ENCODE measurements at regions not wholly inside any gene's neighbourhood (a gene's known extent, or its start where the extent isn't known, plus 50 kb on each side); places are given as distances from the start of the nearest gene placed in this dataset.

DNA sequence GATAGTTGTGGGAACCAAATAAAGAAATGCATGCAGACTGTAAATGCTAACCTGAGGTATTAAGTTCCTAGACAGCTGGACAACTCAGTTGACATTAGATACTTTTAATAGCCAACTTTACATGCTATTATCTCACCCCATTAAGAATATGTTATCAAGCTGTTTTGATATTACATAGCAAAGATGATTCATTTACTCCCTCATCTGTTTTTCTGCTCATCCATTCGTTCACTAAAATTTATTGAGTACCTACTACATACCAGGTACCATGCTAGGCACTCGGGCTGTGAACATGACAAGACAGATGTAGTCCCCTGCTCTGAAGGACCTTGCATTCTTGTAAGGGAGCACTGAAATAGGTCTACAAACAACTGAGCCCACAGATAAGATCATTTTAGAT, 192.4 kb downstream of the DACT1 start:
- H2AFZ ChIP-seq (ENCODE audit: low read length) = no peak overlapping the region
- H3K27me3 ChIP-seq (replicated peaks in 1 of 4; ENCODE audit: control insufficient read depth in 3 of 4, extremely low read depth in 1 of 4, insufficient read depth in 3 of 4, low read length in 3 of 4) = no peaks in the 10 kb centered on the region
- no peaks in the 10 kb centered on the region for H4K20me1 ChIP-seq (replicated peaks in 1 of 2; ENCODE audit: control insufficient read depth in 1 of 2, insufficient read depth in 2 of 2, low read length in 2 of 2)
- no peaks in the 10 kb centered on the region for H3K4me1 ChIP-seq (replicated peaks in 1 of 4; ENCODE audit: control insufficient read depth in 3 of 4, insufficient read depth in 4 of 4, low read length in 3 of 4)
- no peaks in the 10 kb centered on the region for H3K23me2 ChIP-seq (ENCODE audit: low read depth, low read length)
- H3K4me3 ChIP-seq (ENCODE audit: extremely low read depth in 1 of 4, insufficient read depth in 2 of 4, low read depth in 3 of 4, low read length in 4 of 4) = no peak overlapping the region
- no peak for DNase-seq (ENCODE audit: low read depth in 1 of 2, low spot score in 2 of 2)
- H3K56ac ChIP-seq (replicated peaks; ENCODE audit: insufficient read length, low read depth, low read length) = no peak overlapping the region
- H4K8ac ChIP-seq (ENCODE audit: extremely low read depth, insufficient read depth, low read length) = no peak overlapping the region
- 73% methylated on average over 2 of the region's 2 CpGs; no CpG with 5 or more reads in 1 of the 2 experiments for WGBS, 2 experiments (ENCODE audit: extremely low coverage in 1 of 2, insufficient coverage in 1 of 2, insufficient read length in 1 of 2, insufficient replicate concordance in 2 of 2, low coverage in 1 of 2, low lambda C conversion rate in 2 of 2, missing lambda C conversion rate in 1 of 2)
- H3K4ac ChIP-seq (replicated peaks; ENCODE audit: insufficient read length, low read depth, low read length) = no peak overlapping the region
- no peak overlapping the region for H2BK120ac ChIP-seq (replicated peaks; ENCODE audit: low read depth, low read length)
- ChIA-PET CTCF (ENCODE audit: partially characterized antibody) (interaction anchor here (1.2 kb wide), 1 partner anchor 191 kb away, joined by 5 read pairs; no protein-coding TSS in a partner anchor), POLR2A (ENCODE audit: partially characterized antibody) (no interaction called here)
- H2AK5ac ChIP-seq (ENCODE audit: low read depth, low read length) = no peak overlapping the region
- H2BK20ac ChIP-seq (ENCODE audit: low read length) = no peak overlapping the region
- no peak overlapping the region for H3K27ac ChIP-seq (ENCODE audit: low read depth, low read length)
- H3K79me1 ChIP-seq (ENCODE audit: low read depth, low read length) = no peaks in the 10 kb centered on the region
- H3K4me2 ChIP-seq (ENCODE audit: insufficient read depth in 1 of 2, low read depth in 2 of 2, low read length in 2 of 2) = no peak overlapping the region
- H3K14ac ChIP-seq (ENCODE audit: insufficient read length) = no peak overlapping the region
- H4K91ac ChIP-seq (replicated peaks; ENCODE audit: insufficient read length, low read length) = no peak overlapping the region
- H2BK5ac ChIP-seq (ENCODE audit: low read depth, low read length) = no peak overlapping the region
- H3K36me3 ChIP-seq (ENCODE audit: control insufficient read depth in 2 of 4, insufficient read depth in 4 of 4, low read length in 3 of 4) = no peaks in the 10 kb centered on the region; a peak in 1 of 8 replicates
- no peak overlapping the region for H4K5ac ChIP-seq (ENCODE audit: insufficient read length, low read depth, low read length)
- H2BK12ac ChIP-seq (ENCODE audit: low read depth, low read length) = no peak overlapping the region
- no peak overlapping the region for H2BK15ac ChIP-seq (ENCODE audit: low read length)
- H3K18ac ChIP-seq (ENCODE audit: extremely low read depth, low read length) = no peak overlapping the region
- no peaks in the 10 kb centered on the region for H3K79me2 ChIP-seq (ENCODE audit: control insufficient read depth in 1 of 2, insufficient read depth in 2 of 2, low read length in 2 of 2)
- H3K9ac ChIP-seq (replicated peaks in 1 of 4; ENCODE audit: extremely low read depth in 1 of 4, low read depth in 3 of 4, low read length in 3 of 4) = no peak overlapping the region
- FAIRE-seq = no peak
- H3K23ac ChIP-seq (ENCODE audit: insufficient read length) = no peak overlapping the region
- peaks cover 9 to 14% of the 10 kb centered on the region in 2 experiments for H3K9me3 ChIP-seq (ENCODE audit: insufficient read depth in 2 of 2, low read depth in 1 of 2, low read length in 1 of 2)
- TF ChIP-seq TCF12 (IDR thresholded peaks at IDR 0.05; ENCODE audit: low read depth, low read length) = no peak
- TF ChIP-seq GTF2F1 (IDR thresholded peaks at IDR 0.05; ENCODE audit: borderline replicate concordance, low read depth, low read length) = no peak
- no peak for TF ChIP-seq CHD1 (IDR thresholded peaks at IDR 0.05; ENCODE audit: low read depth, low read length)
- no peak for TF ChIP-seq TBP (IDR thresholded peaks at IDR 0.05; ENCODE audit: low read depth, low read length)
- no peak for TF ChIP-seq CBX8 (IDR thresholded peaks at IDR 0.05; ENCODE audit: borderline replicate concordance, low read depth, low read length)
- no peak for TF ChIP-seq CEBPB (IDR thresholded peaks at IDR 0.05; ENCODE audit: low read depth, low read length)
